Body of pancreas (tissue), 4 donors: ENCODE measurements at regions not wholly inside any gene's neighbourhood (a gene's known extent, or its start where the extent isn't known, plus 50 kb on each side); places are given as distances from the start of the nearest gene placed in this dataset.

Experiments
- POLR2A ChIP-seq, 3 donors: fragments of 450-650 bp; IDR thresholded peaks; one replicate each; pipeline ENCODE4 v1.6.1; 2016; ENCODE audit warnings: antibody characterized with exemption in 3 of 3, mild to moderate bottlenecking in 2 of 3
- TF ChIP-seq, protein P1 (sequence below), 7 experiments: fragments of 450-650 bp in 4 of 7; fragments of 200-600 bp in 3 of 7; sonication (generic) in 3 of 7; IDR thresholded peaks; one replicate each; pipeline ENCODE4 v1.5.1; 2016 to 2019; ENCODE audit warnings: antibody characterized with exemption in 7 of 7

DNA sequence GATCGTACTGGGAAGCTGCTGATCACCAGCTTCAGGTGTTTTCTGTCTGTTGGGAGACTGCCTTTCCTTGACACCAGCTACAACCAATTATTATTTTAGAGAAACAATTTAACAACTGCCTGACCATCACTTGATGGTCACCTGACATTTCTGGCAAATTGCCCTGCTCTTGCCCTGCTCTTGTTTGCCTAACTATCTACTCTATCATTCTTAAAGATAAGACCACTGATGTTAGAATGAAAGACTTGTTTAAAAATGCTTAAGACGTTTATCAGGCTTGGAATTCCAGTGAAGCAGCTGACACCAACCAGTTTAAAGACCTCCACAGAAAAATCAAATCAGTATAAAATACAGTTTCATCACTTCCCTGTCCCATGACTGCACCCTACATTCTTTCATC lies 423.3 kb upstream of the CAMK1G start:
- TF ChIP-seq, protein P1, sequence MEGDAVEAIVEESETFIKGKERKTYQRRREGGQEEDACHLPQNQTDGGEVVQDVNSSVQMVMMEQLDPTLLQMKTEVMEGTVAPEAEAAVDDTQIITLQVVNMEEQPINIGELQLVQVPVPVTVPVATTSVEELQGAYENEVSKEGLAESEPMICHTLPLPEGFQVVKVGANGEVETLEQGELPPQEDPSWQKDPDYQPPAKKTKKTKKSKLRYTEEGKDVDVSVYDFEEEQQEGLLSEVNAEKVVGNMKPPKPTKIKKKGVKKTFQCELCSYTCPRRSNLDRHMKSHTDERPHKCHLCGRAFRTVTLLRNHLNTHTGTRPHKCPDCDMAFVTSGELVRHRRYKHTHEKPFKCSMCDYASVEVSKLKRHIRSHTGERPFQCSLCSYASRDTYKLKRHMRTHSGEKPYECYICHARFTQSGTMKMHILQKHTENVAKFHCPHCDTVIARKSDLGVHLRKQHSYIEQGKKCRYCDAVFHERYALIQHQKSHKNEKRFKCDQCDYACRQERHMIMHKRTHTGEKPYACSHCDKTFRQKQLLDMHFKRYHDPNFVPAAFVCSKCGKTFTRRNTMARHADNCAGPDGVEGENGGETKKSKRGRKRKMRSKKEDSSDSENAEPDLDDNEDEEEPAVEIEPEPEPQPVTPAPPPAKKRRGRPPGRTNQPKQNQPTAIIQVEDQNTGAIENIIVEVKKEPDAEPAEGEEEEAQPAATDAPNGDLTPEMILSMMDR (IDR thresholded peaks at IDR 0.05): no peak
- TF ChIP-seq POLR2A (IDR thresholded peaks at IDR 0.05): no peak
